ENCODE measurements at regions not wholly inside any gene's neighbourhood (a gene's known extent, or its start where the extent isn't known, plus 50 kb on each side); places are given as distances from the start of the nearest gene placed in this dataset.
"Not testable (repeated sequence)": the region's sequence is repeated elsewhere in the genome, so short reads cannot be mapped to it uniquely, and the experiment has no call there.

DNA sequence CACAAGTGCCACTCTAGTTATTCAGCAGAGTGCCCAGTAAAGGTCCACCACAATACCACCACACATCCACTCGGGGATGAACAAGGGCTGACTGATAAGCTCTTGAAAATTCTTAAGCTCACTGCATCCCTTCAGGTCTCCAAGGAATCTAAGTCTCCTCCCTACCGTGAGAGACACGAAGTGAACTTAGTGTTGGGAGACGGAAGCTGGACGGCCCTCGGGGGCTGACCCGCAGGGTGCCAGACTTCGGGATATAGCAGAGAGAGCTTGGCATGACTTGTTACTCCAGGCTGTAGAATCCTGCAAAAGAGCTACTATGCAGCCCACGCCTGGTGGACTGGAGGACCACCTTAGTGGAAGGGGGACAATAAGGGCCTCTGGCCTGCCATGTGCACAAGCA is 75.1 kb downstream of the LYZL1 start:
- DNase-seq (ENCODE audit: low read depth in 2 of 2): not testable (repeated sequence)

DNA sequence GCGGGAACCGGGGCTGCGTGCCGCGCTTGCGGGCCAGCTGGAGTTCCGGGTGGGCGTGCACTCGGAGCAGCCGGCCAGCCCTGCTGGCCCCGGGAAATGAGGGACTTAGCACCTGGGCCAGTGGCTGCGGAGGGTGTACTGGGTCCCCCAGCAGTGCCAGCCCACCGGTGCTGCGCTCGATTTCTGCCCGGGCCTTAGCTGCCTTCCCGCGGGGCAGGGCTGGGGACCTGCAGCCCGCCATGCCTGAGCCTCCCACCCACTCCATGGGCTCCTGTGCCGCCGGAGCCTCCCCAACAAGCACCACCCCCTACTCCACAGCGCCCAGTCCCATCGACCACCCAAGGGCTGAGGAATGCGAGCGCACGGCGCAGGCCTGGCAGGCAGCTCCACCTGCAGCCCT is 77.3 kb downstream of the LYZL1 start:
- DNase-seq (ENCODE audit: low read depth in 2 of 2): not testable (repeated sequence)

DNA sequence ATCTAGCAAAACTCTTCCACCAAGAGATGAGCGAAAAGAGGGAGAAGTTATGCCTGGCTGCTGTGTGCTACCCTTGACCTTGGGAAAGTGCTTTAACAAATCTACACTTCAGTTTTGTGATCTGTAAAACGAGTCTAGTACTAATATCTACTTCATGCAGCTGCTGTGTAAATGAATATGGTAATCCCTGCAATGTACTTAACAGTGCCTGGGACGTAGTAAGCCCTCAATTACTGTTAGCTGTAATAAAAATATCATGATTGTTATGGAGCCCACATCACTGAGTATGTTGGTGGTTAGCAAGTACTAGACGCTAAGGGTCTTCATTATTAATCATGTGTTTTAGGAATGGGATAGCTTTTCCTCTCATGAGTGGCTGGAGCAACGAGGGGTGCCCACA is 80.5 kb downstream of the LYZL1 start:
- no peak for DNase-seq (ENCODE audit: low read depth in 2 of 2)

DNA sequence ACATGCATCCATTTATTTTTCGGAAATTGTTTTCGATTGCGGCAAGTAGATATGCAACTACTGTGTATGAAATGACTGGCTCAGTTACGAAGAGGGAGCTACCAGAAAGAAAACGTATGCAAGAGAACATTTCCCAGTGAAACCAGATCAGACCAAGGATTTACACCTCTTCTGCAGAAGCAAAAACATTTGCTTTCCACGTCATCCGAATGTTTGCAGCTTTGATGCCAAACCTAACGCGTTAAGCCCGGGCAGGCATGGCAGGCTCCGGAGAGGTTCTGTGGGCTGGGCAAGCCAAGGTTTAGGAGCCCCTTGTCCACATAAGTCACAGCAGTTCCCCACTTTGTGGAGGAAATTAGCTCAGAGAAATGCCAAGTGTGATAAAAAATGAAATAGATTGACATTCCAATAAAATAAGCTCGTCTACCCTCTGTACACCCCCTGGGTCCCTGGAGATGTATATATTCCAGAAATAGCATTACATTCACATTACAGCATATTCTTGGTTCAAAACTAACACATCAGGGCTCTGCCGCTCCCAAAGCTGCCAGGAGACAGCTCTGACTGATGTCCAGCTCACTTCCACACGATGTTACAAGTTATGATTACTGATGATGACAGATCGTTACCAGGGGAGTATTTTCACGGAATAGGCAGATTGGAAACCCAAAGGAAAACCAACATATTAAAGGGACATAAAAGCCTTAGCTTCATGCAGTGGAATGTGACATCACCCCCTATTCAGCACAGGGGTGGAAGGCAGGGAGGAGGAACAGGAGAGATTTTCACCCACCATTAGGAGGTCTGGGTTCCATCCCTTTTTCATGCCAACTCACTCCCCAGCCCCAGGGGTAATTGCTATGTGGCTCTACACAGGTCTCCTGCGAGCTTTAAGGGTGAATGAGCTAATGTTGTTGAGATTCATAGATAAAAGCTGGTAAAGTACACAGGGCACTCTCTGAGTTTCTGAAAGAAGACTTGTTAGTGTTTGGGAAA is 81.5 kb downstream of the LYZL1 start:
- no peak for DNase-seq (ENCODE audit: low read depth in 2 of 2)

DNA sequence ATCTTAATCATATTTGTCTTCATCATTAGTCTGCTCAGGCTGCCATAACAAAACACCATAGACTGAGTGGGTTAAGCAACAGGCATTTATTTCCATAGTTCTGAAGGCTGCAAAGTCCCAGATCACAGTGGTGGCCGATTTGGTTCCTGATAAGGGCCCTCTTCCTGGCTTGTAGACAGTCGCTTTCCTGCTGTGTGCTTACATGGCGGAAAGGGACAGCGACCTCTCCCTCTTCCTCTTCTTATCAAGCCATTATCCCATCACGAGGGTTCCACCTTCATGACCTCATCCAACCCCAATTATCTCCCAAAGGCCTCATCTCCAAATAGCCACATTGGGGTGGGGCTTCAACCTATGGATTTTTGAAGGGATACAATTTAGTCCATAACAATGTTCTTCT is 84.0 kb downstream of the LYZL1 start:
- no peak for DNase-seq (ENCODE audit: low read depth in 2 of 2)

DNA sequence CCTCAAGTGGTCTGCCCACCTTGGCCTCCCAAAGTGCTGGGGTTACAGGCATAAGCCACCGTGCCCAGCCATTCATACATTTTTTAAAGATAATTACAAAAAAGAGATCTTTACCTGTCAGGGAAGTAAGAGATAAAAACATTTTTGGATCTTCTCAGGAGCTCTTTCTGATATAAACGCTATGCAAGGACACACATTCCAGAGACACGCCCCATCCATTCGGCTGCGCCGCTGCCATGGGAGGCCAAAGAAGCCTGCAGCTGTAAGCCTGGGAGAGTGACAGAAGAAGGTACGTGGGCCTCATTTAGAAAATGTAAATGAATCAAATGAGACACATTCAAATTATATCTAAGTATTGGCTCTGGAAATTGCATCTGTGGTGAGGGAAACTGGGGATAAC is 85.3 kb downstream of the LYZL1 start:
- DNase-seq (ENCODE audit: low read depth in 2 of 2): no peak

DNA sequence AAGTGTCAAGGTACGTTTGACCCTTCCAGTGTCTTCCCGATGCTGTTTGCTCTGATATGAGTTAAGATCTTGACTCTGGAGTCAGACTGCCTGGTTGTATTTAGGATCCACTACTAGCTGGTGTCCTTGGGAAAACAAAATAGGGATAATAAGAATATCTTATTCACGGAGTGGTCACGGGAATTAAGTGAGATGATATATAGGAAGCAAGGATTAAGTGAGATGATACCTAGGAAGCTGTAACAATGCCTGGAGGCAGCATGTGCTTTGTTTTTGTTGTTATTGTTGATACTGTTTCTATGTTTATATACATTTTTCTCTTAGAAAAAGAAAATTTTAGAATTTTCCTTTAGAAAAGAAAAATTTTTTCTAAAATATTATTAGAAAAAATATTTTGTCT is 87.0 kb downstream of the LYZL1 start:
- DNase-seq (ENCODE audit: low read depth in 2 of 2): no peak

DNA sequence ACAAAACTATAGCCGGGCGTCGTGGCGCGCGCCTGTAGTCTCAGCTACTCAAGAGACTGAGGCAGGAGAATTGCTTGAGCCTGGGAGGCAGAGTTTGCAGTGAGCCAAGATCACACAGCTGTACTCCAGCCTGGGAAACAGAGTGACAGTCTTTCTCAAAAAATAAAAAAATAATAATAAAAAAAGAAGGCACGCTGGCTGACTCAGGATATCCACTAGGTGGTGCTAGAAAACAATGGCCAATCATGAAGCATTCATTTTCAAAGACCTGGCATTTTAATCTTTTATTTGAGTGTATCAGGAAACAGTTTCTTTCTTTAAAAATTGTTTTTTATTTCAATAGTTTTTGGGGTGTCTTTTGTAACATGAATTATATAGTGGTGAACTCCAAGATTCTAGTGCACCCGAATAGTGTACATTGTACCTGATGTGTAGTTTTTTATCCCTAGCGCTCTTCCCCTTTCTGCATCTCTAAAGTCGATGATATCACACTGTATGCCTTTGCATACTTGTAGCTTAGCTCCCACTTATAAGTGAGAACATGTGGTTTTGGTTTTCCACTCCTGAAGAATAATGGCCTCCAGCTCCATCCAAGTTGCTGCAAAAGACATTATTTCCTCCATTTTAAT is 88.6 kb downstream of the LYZL1 start:
- no peak for DNase-seq (ENCODE audit: low read depth in 2 of 2)

DNA sequence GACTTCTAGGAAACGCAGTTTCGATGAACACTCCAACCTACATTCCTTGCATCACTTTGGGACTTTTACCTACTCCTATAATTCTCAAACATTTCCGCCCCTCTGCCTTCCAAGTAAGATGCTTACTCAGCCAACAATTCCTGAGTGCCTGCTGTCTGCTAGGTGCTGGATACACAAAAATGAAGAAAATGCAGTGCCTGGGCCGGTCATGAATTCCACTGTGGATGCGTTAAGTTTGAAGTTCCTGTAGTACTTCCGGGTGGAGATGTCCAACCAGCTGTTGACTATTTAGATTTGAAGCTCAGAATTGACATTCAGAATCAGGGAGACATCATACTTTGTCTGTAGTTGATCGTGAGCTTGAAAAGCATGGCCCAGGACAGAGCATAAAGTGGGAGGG is 89.2 kb downstream of the LYZL1 start:
- no peak for DNase-seq (ENCODE audit: low read depth in 2 of 2)

DNA sequence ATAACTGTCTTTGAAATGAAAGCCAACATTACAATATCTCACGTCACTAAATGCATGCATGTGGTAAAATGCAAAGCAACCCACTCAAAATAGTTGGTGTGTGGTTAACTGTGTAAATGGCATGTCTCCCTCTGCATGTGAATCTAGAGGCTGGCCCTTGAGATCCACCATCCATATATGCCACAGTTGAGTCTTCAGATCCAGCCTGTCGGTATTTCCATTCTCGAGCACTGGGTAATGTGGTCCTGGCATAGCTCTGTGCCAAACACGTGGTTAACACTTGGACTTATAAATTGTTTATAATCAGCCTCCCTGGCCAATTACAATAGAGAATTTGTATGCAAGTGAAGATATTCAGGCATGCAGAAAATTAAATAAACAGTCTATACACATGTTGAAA is 90.3 kb downstream of the LYZL1 start:
- DNase-seq (ENCODE audit: low read depth in 2 of 2): no peak

DNA sequence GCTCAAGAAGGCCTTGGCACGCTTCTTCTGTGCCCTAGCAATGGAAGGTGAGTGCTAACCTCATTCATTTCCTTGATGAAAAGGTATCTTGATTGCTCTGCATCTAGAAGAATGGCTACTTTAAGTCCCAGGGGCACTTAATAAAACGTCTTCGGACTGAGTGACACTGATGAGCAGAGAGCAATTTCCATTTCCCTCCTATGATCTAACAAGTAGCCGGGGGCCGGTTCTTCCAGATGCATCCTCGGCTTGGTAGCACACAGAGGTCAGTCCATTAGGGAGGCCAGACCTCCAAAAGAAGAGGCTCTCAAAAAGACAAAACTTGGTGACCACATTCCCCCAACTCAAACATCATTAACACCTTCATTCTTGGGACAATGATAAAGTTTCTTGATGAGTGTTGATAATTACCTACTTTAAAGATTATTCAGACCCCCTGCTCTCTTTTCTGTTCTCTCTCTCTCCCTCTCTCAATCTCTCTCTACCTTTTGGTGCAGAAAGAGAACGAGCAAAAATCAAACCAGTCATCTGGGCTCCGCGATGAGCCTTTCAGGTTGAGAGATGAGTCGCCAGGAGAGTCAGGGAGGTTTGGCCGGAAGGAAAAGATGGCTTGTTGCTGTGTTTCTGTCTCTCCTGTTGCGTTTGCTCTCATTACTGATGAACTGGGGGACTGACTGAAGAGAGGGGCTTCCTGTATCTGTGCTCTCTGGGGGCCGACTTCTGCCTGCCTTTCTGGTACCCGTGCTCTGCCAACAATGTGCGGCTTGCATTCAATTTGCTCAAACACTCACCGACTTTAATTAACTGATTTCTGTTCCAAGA is 91.1 kb downstream of the LYZL1 start:
- DNase-seq (ENCODE audit: low read depth in 2 of 2): not testable (repeated sequence)

DNA sequence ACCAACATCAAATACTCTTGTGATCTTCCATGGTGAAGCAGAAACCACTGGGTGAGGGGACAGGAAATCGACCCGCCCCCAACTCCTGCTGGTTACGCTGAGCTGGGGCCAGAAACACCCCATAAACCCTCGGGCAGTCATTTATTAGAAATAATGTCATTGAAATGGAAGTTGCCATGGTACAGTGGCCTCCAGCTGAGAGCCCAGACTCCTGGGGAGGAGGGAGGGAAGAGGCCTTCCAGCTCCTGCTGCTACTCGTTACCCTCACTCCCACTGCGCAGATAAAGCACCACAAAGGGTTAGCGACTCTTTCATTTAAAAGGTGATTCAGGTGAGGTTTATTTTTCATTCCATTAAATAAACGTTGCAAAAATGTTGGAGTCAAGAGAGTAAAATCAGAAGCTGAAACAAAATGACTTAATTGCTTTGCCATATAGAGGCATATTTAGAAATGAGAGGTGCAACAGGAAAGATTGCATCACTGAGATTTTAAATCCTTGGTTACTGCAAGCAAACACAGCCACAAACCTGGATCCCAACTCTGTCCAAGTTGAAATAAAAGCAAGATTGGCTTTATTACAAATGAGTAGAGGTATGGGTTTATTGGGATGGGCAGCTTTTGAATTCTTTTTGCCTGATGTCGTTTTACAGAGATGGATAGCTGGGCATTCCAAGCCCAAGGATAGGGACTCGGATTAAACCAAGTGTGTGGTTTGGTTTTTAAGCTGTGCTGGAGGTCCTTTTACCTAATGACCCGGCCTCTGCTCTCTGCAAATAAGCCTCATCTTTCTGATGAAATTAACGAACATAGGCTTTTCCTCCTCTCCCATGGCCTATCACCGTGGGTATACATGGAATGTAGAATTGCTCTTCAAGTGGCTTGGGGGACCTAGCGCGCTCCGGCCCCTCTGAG is 92.0 kb downstream of the LYZL1 start:
- DNase-seq (ENCODE audit: low read depth in 2 of 2): not testable (repeated sequence)

DNA sequence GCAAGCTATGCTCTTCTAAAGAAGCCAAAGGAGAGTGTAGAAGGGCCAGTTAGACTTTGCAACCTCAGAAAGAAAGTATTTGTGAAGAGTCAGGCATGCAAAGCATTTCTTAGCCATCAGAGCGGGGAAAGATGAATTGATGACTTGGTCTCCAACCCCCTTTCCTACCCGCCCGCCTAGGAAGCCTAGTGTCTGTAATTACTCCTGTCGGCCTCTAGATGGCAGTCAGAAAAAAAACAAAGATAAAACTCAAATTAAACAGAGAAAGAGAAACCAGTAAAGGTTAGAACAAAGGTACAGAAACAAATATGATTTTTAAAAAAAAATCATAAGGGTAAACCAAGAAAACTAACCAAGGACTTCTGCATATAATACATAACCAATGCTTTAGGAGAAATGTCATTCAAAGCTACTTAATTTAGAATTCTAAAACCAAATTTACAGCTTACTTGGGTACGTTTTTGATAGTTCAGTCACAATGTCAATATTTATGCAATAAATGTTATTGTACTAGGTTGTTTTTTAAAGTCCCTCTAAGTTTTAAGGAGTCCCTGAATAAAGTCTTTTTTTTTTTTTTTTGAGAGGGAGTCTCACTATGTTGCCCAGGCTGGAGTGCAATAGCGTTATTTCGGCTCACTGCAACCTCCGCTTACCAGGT is 97.6 kb downstream of the LYZL1 start:
- DNase-seq (ENCODE audit: low read depth in 2 of 2): no peak

DNA sequence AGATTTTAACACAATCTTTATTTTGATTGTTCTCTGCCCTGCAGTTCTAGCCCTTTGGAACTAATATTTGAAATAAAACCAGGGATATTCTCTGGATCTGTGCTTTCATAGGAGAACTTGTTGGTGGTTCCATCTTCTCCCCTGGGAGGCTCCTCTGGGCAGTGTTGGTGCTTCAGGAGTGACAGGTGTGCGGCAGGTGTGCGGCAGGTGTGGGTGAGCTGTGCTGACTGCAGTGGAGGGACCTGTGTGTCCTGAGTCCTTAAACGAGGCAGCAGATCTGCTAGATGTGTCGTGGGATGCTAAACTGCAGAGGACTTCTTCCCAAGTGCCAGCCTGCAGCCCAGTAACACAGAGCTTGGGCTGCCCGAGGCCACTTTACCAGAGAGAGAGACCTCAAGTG is 98.4 kb downstream of the LYZL1 start:
- DNase-seq (ENCODE audit: low read depth in 2 of 2): no peak

DNA sequence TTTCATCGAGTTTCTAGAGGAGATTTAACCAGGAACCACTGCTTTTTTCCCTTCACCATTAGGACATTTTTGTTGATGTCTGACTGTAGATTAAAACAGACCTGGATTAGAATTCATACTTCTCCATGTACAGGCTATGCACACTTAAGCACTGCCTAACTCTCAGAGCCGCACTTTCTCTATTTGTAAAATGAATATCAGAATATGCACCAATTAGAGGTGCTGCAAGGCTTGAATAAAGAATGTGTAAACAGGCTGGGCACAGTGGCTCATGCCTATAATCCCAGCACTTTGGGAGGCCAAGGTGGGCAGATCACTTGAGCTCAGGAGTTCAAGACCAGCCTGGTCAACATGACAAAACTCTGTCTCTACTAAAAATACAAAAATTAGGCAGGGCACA is 99.2 kb downstream of the LYZL1 start:
- DNase-seq (ENCODE audit: low read depth in 2 of 2): not testable (repeated sequence)

DNA sequence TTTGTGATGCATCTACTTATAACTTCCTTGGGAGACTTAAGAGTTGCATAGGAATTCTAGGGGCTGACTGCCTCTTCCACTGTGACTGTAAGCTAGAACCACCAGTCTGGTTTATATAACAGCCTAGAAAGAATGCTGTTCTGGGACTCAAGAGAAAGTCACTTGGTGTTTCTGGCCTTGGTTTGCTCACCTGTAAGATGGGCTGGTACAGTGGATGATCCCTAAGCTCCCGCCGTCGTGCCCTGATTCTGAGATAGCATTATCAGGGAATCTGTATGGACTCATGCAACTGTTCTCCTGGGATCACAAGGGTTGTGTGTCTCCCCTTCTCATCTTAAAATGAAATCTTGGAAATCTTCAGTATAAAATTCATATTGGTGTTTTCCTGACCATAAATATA is 100.6 kb downstream of the LYZL1 start:
- no peak for DNase-seq (ENCODE audit: low read depth in 2 of 2)

DNA sequence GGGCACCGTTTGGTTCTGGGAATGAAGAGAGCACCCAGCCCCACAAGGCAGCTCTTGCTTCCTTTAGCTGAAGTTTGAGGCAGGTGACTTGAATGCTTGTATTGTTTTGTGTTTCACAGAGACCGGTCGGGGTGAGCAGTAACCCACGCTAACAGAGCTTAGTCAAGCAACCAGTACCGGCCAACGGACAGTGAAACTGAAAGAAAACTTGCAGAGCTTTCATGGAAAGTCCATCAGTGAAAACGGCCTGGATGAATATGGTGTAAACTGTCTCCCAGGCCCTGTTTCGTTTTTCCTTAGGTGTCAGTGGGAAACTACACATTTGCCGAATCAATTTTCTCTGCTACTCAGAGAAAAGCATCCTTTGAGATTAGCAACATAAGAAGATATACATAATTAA is 101.1 kb downstream of the LYZL1 start:
- DNase-seq (ENCODE audit: low read depth in 2 of 2): no peak

DNA sequence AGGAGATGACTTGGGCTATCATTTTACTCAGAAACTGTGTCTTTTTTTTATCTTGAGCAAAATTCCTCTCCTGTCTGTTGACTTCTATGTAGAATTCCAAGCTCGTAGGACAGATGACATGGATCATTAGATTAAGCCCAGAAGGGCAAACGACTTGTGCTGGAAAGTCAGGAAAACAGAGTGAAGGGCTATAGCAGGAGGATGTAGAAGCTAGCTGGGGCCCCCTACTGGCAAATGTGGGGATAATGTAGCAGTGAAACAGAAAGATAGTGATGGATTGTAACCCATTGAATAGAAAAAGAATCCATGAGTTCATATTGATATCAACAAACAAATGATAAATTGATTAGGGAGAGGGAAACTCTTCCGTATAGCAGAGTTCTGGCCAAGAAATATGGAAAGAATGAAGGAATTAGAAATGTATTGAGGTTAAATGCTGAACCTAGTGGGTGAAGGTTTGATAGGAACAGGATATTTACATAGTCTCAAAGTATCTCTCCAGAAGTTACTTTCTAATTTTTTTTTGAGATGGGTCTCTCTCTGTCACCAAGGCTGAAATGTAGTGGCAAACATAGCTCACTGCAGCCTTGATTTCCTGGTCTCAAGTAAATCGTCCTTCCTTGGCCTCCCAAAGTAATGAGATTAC is 103.6 kb downstream of the LYZL1 start:
- DNase-seq (ENCODE audit: low read depth in 2 of 2): peak; percentile 18 to 23

DNA sequence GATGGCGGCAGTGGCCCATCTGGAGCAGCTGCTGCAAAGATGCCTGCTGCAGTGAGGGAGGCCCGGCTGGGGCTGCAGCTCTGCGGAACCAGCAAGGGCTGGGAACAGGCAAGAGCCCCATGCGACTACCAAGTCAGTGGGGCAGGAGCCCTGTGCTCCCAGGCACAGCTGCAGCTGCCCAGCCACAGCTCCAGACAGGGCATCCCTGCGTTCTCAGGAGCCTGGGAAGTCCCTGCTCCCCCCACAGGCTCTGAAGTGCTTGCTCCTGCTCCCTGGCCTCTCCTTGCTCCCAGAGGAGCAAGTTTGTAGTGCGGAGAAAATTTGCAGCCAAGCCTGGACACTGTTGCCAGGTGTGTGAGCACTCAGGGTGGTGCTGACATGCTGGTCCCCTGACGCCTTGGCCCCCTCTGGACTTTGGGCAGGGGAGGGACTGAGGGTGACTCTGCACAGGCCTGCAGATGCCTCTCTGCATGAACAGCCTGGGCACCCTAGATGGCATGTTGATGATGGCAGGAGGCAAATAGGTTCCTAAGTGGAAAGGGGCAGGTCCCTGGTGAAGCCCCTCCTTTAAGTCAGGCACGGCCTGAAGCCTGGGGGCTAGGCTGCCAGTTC is 105.6 kb downstream of the LYZL1 start:
- no peak for DNase-seq (ENCODE audit: low read depth in 2 of 2)

DNA sequence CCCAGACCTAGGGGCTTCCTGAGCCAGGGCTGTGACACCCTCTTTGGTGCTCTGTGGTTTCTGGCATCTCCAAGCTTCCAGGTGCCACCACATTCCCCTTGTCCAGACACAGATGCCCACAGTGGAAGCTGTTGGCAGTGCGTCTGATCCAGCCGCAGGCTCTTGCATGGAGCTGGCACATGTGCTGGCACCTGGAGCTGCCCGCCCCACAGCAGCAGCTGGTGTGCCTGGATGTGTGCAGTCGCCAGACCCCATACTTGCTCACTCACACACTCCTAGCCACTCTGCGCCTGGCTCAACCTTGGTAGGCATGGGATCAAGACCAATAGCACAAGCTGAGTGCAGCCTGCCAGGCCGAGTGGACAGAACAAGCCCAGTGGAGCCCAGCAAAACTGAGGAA is 106.5 kb downstream of the LYZL1 start:
- no peak for DNase-seq (ENCODE audit: low read depth in 2 of 2)

All from stimulated activated CD4-positive, alpha-beta T cell treated with anti-CD3 and anti-CD28 coated beads, Interleukin-4, amount 100 ng/mL, for 48 hours (primary cell).